GM12878 (cell line): ENCODE measurements at regions not wholly inside any gene's neighbourhood (a gene's known extent, or its start where the extent isn't known, plus 50 kb on each side); places are given as distances from the start of the nearest gene placed in this dataset.
A peak's percentile ranks its signal among the peaks of the same experiment; 100 is the strongest.

Experiments
- ATAC-seq: fragments of 200-7000 bp; cut with Tn5 transposase; 3 replicates; pipeline ENCODE4 v1.9.1; 2020; ENCODE audit warnings: mild to moderate bottlenecking, moderate library complexity
- BruUV-seq: library from RNA; stranded (reverse); fragments of 400-500 nt; replicated peaks from 2 replicates; lab custom pipeline; 2021; lab: Mats Ljungman, UMichigan
- CTCF ChIA-PET: fragments of 300-600 bp; sonication (Branson Sonifier 250); formaldehyde crosslinking; extraction: SDS; loops from one replicate; lab custom pipeline; 2021; ENCODE audit warnings: inconsistent platforms; lab: Yijun Ruan, JAX
- POLR2A ChIA-PET: fragments of 350-600 bp; formaldehyde crosslinking; extraction: SDS; loops from one replicate; lab custom pipeline; 2021; ENCODE audit warnings: inconsistent platforms; lab: Charles Lee
- RAD21 ChIA-PET: fragments of 300-600 bp; sonication (Branson Sonifier 250); formaldehyde crosslinking; loops from one replicate; lab custom pipeline; 2023; ENCODE audit warnings: antibody characterized with exemption; ENCODE audit not compliant: unreplicated experiment; lab: Charles Lee
- SMC1A ChIA-PET: fragments of 300-600 bp; sonication (Branson Sonifier 250); formaldehyde crosslinking; loops from one replicate; lab custom pipeline; 2023; ENCODE audit not compliant: unreplicated experiment, uncharacterized antibody; lab: Charles Lee
- DNase-seq: peaks from one replicate; pipeline ENCODE4 v3.0.0-alpha.2; 2011; ENCODE audit warnings: low read depth, low spot score
- FAIRE-seq: peaks from 3 replicates; lab custom pipeline; 2011; peaks lifted over from hg19 to GRCh38; lab: Jason Lieb, UNC
- H2AFZ ChIP-seq: 2 replicates; pipeline ENCODE4 v1.6.0; 2011; ENCODE audit warnings: low read depth, low read length, control low read depth; ENCODE audit not compliant: control insufficient read depth
- H3K27ac ChIP-seq: 2 replicates; pipeline ENCODE4 v1.5.1; 2011; ENCODE audit warnings: control low read depth; ENCODE audit not compliant: control insufficient read depth, insufficient read depth
- H3K27me3 ChIP-seq, 2 experiments: replicated peaks in 1 of 2; 2 replicates each; pipeline versions ENCODE4 v1.6.0 to v1.6.1; 2011; ENCODE audit warnings: low read length in 1 of 2; ENCODE audit not compliant: control insufficient read depth in 2 of 2, insufficient read depth in 2 of 2
- H3K36me3 ChIP-seq, 2 experiments: 2 replicates each; pipeline ENCODE4 v1.5.1; 2011; ENCODE audit warnings: low read length in 1 of 2; ENCODE audit not compliant: control insufficient read depth in 2 of 2, insufficient read depth in 2 of 2
- H3K4me1 ChIP-seq: 2 replicates; pipeline ENCODE4 v1.6.1; 2011; ENCODE audit warnings: mild to moderate bottlenecking, low read length, moderate library complexity, mixed read lengths; ENCODE audit not compliant: control insufficient read depth, insufficient read depth
- H3K4me2 ChIP-seq: 2 replicates; pipeline ENCODE4 v1.6.0; 2011; ENCODE audit warnings: control low read depth; ENCODE audit not compliant: control insufficient read depth, insufficient read depth
- H3K4me3 ChIP-seq: fragments of 200-600 bp; sonication (generic); 2 replicates; pipeline ENCODE4 v1.5.1; 2016
- H3K79me2 ChIP-seq: 2 replicates; pipeline ENCODE4 v1.6.0; 2011; ENCODE audit warnings: low read length; ENCODE audit not compliant: control insufficient read depth, insufficient read depth
- H3K9ac ChIP-seq: 2 replicates; pipeline ENCODE4 v1.8.0; 2011; ENCODE audit warnings: low read length, control low read depth, mixed read lengths; ENCODE audit not compliant: control insufficient read depth, insufficient read depth
- H3K9me3 ChIP-seq: replicated peaks from 3 replicates; pipeline ENCODE4 v1.5.1; 2011; ENCODE audit warnings: mild to moderate bottlenecking, low read length; ENCODE audit not compliant: control insufficient read depth, insufficient read depth
- H4K20me1 ChIP-seq: 2 replicates; pipeline ENCODE4 v1.6.0; 2011; ENCODE audit not compliant: control insufficient read depth, insufficient read depth
- CHD1 ChIP-seq: IDR thresholded peaks from 2 replicates; pipeline ENCODE4 v1.6.1; 2012; ENCODE audit warnings: low read depth, low read length, improper control_type of control experiment
- CREB1 ChIP-seq: IDR thresholded peaks from 2 replicates; pipeline ENCODE4 v1.6.1; 2012; ENCODE audit warnings: low read depth, mild to moderate bottlenecking, inconsistent platforms
- EP300 ChIP-seq, 2 experiments: fragments of 150-350 bp in 1 of 2; IDR thresholded peaks; 2 replicates each; pipeline ENCODE4 v1.6.1; 2011 to 2012; ENCODE audit warnings: low read depth in 2 of 2, low read length in 2 of 2, borderline replicate concordance in 1 of 2, improper control_type of control experiment in 1 of 2, inconsistent platforms in 1 of 2; ENCODE audit not compliant: control insufficient read depth in 1 of 2
- HDGF ChIP-seq: fragments of 450-650 bp; IDR thresholded peaks from 2 replicates; pipeline ENCODE4 v1.6.1; 2016; ENCODE audit warnings: antibody characterized with exemption
- IRF4 ChIP-seq: IDR thresholded peaks from 2 replicates; pipeline ENCODE4 v1.6.1; 2011; ENCODE audit warnings: low read depth, low read length
- NFIC ChIP-seq: IDR thresholded peaks from 2 replicates; pipeline ENCODE4 v1.6.1; 2012; ENCODE audit warnings: low read depth, mild to moderate bottlenecking, inconsistent platforms, low read length, moderate library complexity
- NRF1 ChIP-seq: conservative IDR thresholded peaks from 2 replicates; pipeline ENCODE4 v1.6.1; 2011; ENCODE audit warnings: mild to moderate bottlenecking, low read depth, low read length, improper control_type of control experiment
- RELA ChIP-seq: fragments of 450-650 bp; IDR thresholded peaks from 2 replicates; pipeline ENCODE4 v1.8.0; 2014; ENCODE audit warnings: borderline replicate concordance; ENCODE audit not compliant: partially characterized antibody
- SPI1 ChIP-seq: IDR thresholded peaks from 2 replicates; pipeline ENCODE4 v1.6.1; 2011; ENCODE audit warnings: low read depth, mild to moderate bottlenecking, low read length, moderate library complexity, borderline replicate concordance; ENCODE audit not compliant: insufficient read depth
- SREBF1 ChIP-seq: IDR thresholded peaks from 2 replicates; pipeline ENCODE4 v1.6.1; 2012; ENCODE audit warnings: mild to moderate bottlenecking, low read length
- ZSCAN29 ChIP-seq: fragments of 450-650 bp; IDR thresholded peaks from 2 replicates; pipeline ENCODE4 v1.6.1; 2017; ENCODE audit warnings: mild to moderate bottlenecking, moderate library complexity
- WGBS: methylation state at CpG from one replicate; pipeline ENCODE4 v1.1.6; 2016; ENCODE audit warnings: low lambda C conversion rate; ENCODE audit not compliant: insufficient replicate concordance, insufficient coverage; ENCODE audit errors: missing lambda C conversion rate; 5-methylcytosine and 5-hydroxymethylcytosine counted together
- in situ Hi-C: fragments of 300-500 bp; cut with MboI; formaldehyde crosslinking; loops from 9 replicates; pipeline ENCODE4 v1.14.3; 2018; ENCODE audit warnings: mixed read lengths
- intact Hi-C: fragments of 100-400 bp; cut with micrococcal nuclease; formaldehyde crosslinking; loops from one replicate; pipeline ENCODE4 v1.14.2; 2022; ENCODE audit not compliant: unreplicated experiment
- TF ChIP-seq, protein P1 (sequence below): fragments of 450-650 bp; IDR thresholded peaks from 2 replicates; pipeline ENCODE4 v1.6.1; 2017; ENCODE audit warnings: mild to moderate bottlenecking, low read depth, inconsistent platforms; ENCODE audit not compliant: poor library complexity, severe bottlenecking
- TF ChIP-seq, protein P2 (sequence below): IDR thresholded peaks from 2 replicates; pipeline ENCODE4 v1.6.1; 2011; ENCODE audit warnings: low read depth, mild to moderate bottlenecking, low read length, moderate library complexity, borderline replicate concordance; ENCODE audit errors: extremely low read depth
- TF ChIP-seq, protein P3 (sequence below): fragments of 450-650 bp; IDR thresholded peaks from 2 replicates; pipeline ENCODE4 v1.6.1; 2014; ENCODE audit warnings: mild to moderate bottlenecking
- TF ChIP-seq, protein P4 (sequence below): fragments of 450-650 bp; IDR thresholded peaks from 2 replicates; pipeline ENCODE4 v1.6.1; 2017; ENCODE audit warnings: borderline replicate concordance

DNA sequence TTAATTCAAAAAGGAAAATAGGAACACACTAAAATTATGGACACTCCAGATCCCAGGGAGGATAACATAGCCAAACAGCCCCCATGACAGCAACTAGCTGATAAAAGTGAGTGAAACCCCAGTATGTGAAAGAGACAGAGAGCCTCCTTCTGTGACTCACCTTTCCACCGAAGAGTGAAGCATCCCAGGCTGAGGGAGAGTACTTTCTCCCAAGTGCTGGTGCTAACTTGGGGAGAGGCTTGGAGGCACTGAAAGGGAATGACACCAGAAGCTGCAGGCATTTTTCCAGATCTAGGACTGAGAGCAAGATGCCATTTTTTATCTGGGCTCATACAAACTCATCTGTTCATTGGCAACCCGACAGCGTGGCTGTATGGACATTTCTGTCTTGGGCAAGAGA, 339.8 kb downstream of the HTR1B start:
- H3K27me3 ChIP-seq: no peaks in the 10 kb centered on the region
- H3K36me3 ChIP-seq: no peaks in the 10 kb centered on the region
- ChIA-PET RAD21 (no interaction called here), SMC1A (interaction anchor here (1.0 to 1.6 kb wide), 2 partner anchors 9 to 17 kb away, joined by 4 read pairs; no protein-coding TSS in a partner anchor), CTCF (interaction anchor here (1.6 kb wide), 1 partner anchor 262 kb away, joined by 4 read pairs; no protein-coding TSS in a partner anchor), POLR2A (no interaction called here)
- WGBS: 5% methylated on average over 3 of the region's 3 CpGs
- in situ Hi-C loops (no loop called here), intact Hi-C loops (no loop called here)
- no peak overlapping the region for H2AFZ ChIP-seq
- H3K27ac ChIP-seq: no peak overlapping the region
- H3K79me2 ChIP-seq: no peaks in the 10 kb centered on the region
- H3K9ac ChIP-seq: no peak overlapping the region
- DNase-seq: no peak
- no peaks in the 10 kb centered on the region for H4K20me1 ChIP-seq
- FAIRE-seq: no peak
- H3K4me2 ChIP-seq: no peak overlapping the region
- H3K4me3 ChIP-seq: no peak overlapping the region
- no peaks in the 10 kb centered on the region for H3K4me1 ChIP-seq
- TF ChIP-seq, protein P1, sequence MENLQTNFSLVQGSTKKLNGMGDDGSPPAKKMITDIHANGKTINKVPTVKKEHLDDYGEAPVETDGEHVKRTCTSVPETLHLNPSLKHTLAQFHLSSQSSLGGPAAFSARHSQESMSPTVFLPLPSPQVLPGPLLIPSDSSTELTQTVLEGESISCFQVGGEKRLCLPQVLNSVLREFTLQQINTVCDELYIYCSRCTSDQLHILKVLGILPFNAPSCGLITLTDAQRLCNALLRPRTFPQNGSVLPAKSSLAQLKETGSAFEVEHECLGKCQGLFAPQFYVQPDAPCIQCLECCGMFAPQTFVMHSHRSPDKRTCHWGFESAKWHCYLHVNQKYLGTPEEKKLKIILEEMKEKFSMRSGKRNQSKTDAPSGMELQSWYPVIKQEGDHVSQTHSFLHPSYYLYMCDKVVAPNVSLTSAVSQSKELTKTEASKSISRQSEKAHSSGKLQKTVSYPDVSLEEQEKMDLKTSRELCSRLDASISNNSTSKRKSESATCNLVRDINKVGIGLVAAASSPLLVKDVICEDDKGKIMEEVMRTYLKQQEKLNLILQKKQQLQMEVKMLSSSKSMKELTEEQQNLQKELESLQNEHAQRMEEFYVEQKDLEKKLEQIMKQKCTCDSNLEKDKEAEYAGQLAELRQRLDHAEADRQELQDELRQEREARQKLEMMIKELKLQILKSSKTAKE: no peak
- TF ChIP-seq SPI1 (no peak), EP300 (IDR thresholded peaks at IDR 0.05; ENCODE audit: borderline replicate concordance in 1 of 2, control insufficient read depth in 1 of 2, low read depth in 2 of 2, low read length in 2 of 2) (no peak), ZSCAN29 (no peak), CREB1 (no peak), IRF4 (no peak), NRF1 (no peak), RELA (no peak), HDGF (no peak), SREBF1 (no peak), CHD1 (no peak), NFIC (no peak)
- TF ChIP-seq, protein P2, sequence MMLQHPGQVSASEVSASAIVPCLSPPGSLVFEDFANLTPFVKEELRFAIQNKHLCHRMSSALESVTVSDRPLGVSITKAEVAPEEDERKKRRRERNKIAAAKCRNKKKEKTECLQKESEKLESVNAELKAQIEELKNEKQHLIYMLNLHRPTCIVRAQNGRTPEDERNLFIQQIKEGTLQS: no peak
- TF ChIP-seq, protein P3, sequence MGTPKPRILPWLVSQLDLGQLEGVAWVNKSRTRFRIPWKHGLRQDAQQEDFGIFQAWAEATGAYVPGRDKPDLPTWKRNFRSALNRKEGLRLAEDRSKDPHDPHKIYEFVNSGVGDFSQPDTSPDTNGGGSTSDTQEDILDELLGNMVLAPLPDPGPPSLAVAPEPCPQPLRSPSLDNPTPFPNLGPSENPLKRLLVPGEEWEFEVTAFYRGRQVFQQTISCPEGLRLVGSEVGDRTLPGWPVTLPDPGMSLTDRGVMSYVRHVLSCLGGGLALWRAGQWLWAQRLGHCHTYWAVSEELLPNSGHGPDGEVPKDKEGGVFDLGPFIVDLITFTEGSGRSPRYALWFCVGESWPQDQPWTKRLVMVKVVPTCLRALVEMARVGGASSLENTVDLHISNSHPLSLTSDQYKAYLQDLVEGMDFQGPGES: no peak
- TF ChIP-seq, protein P4, sequence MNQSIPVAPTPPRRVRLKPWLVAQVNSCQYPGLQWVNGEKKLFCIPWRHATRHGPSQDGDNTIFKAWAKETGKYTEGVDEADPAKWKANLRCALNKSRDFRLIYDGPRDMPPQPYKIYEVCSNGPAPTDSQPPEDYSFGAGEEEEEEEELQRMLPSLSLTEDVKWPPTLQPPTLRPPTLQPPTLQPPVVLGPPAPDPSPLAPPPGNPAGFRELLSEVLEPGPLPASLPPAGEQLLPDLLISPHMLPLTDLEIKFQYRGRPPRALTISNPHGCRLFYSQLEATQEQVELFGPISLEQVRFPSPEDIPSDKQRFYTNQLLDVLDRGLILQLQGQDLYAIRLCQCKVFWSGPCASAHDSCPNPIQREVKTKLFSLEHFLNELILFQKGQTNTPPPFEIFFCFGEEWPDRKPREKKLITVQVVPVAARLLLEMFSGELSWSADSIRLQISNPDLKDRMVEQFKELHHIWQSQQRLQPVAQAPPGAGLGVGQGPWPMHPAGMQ: no peak
- TF ChIP-seq, all 136 proteins: peak for 0
- H3K9me3 ChIP-seq: no peaks in the 10 kb centered on the region
- ATAC-seq: peak; percentile 17; the same call in 1 of the 3 replicates
- BruUV-seq: no TSS peak
